HCT116 (cell line): ENCODE measurements at regions not wholly inside any gene's neighbourhood (a gene's known extent, or its start where the extent isn't known, plus 50 kb on each side); places are given as distances from the start of the nearest gene placed in this dataset.

Experiments
- CTCF ChIP-seq, 3 experiments: fragments of 200-600 bp in 1 of 3; sonication (generic) in 1 of 3; IDR thresholded peaks in 2 of 3; conservative IDR thresholded peaks in 1 of 3; 2 replicates each; pipeline ENCODE4 v1.5.1; 2012 to 2017; ENCODE audit warnings: low read depth in 2 of 3, low read length in 2 of 3, antibody characterized with exemption in 1 of 3, borderline replicate concordance in 1 of 3, control low read depth in 1 of 3, mild to moderate bottlenecking in 1 of 3, mixed read lengths in 1 of 3, mixed run types in 1 of 3, moderate library complexity in 1 of 3; ENCODE audit not compliant: insufficient read depth in 1 of 3
- EZH2 ChIP-seq: fragments of 200-600 bp; sonication (generic); IDR thresholded peaks from 2 replicates; pipeline ENCODE4 v1.6.1; 2017; ENCODE audit warnings: antibody characterized with exemption, mixed run types
- FOSL1 ChIP-seq: IDR thresholded peaks from 2 replicates; pipeline ENCODE4 v1.6.1; 2012; ENCODE audit warnings: low read depth
- POLR2A ChIP-seq: IDR thresholded peaks from 2 replicates; pipeline ENCODE4 v1.7.0; 2011; ENCODE audit warnings: borderline replicate concordance; ENCODE audit not compliant: insufficient read depth, insufficient read length; ENCODE audit errors: extremely low read depth
- POLR2AphosphoS5 ChIP-seq: IDR thresholded peaks from 2 replicates; pipeline ENCODE4 v1.6.1; 2011; ENCODE audit warnings: mild to moderate bottlenecking, low read depth, low read length, moderate library complexity
- YY1 ChIP-seq: IDR thresholded peaks from 2 replicates; pipeline ENCODE4 v1.6.1; 2011; ENCODE audit warnings: low read length, low read depth, moderate library complexity, mild to moderate bottlenecking; ENCODE audit not compliant: insufficient replicate concordance; ENCODE audit errors: extremely low read depth
- ZBTB33 ChIP-seq: IDR thresholded peaks from 2 replicates; pipeline ENCODE4 v1.6.1; 2011; ENCODE audit warnings: mild to moderate bottlenecking, low read length, moderate library complexity; ENCODE audit not compliant: insufficient replicate concordance; ENCODE audit errors: extremely low read depth
- ZNF274 ChIP-seq: fragments of 200-500 bp; sonication (Bioruptor generic); IDR thresholded peaks from 2 replicates; pipeline ENCODE4 v1.6.1; 2014; ENCODE audit warnings: mild to moderate bottlenecking, low read depth, low read length, inconsistent platforms
- TF ChIP-seq, protein P1 (sequence below): IDR thresholded peaks from 2 replicates; pipeline ENCODE4 v1.6.1; 2012; ENCODE audit warnings: low read depth

DNA sequence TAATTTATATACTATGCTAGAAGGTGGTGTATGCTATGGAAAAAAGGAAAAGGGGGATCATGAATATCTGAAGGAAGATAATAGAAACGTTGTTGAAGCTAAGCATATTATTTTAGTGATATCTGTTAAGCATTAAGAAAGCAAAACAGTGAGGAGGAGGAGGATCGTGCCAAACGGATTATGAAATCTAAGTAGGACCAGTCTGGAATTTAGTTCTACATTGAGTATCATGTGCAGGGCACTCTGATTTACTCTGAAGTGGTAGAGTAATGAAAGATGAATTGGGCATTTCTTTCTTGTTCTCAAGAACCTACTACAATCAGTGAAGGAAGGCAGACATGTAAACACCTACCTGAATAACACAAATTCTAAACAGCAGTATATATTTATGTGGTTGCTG is 195.3 kb downstream of the CYB561 start:
- TF ChIP-seq CTCF (IDR thresholded peaks at IDR 0.05 in 2 of 3, conservative IDR thresholded peaks at IDR 0.05 in 1 of 3; ENCODE audit: borderline replicate concordance in 1 of 3, insufficient read depth in 1 of 3, low read depth in 2 of 3, low read length in 2 of 3) (no peak), ZNF274 (no peak), POLR2A (no peak), ZBTB33 (no peak), EZH2 (no peak), POLR2AphosphoS5 (no peak), FOSL1 (no peak), YY1 (no peak)
- TF ChIP-seq, protein P1, sequence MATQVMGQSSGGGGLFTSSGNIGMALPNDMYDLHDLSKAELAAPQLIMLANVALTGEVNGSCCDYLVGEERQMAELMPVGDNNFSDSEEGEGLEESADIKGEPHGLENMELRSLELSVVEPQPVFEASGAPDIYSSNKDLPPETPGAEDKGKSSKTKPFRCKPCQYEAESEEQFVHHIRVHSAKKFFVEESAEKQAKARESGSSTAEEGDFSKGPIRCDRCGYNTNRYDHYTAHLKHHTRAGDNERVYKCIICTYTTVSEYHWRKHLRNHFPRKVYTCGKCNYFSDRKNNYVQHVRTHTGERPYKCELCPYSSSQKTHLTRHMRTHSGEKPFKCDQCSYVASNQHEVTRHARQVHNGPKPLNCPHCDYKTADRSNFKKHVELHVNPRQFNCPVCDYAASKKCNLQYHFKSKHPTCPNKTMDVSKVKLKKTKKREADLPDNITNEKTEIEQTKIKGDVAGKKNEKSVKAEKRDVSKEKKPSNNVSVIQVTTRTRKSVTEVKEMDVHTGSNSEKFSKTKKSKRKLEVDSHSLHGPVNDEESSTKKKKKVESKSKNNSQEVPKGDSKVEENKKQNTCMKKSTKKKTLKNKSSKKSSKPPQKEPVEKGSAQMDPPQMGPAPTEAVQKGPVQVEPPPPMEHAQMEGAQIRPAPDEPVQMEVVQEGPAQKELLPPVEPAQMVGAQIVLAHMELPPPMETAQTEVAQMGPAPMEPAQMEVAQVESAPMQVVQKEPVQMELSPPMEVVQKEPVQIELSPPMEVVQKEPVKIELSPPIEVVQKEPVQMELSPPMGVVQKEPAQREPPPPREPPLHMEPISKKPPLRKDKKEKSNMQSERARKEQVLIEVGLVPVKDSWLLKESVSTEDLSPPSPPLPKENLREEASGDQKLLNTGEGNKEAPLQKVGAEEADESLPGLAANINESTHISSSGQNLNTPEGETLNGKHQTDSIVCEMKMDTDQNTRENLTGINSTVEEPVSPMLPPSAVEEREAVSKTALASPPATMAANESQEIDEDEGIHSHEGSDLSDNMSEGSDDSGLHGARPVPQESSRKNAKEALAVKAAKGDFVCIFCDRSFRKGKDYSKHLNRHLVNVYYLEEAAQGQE, result no peak
